Stimulated activated CD4-positive, alpha-beta T cell treated with anti-CD3 and anti-CD28 coated beads, TNF-alpha, amount 100 ng/mL, for 48 hours (primary cell): ENCODE measurements at regions not wholly inside any gene's neighbourhood (a gene's known extent, or its start where the extent isn't known, plus 50 kb on each side); places are given as distances from the start of the nearest gene placed in this dataset.

Source experiments
- DNase-seq, 3 donors: peaks; one replicate each; pipeline ENCODE4 v3.0.0-alpha.2; 2020; ENCODE audit warnings: low read depth in 3 of 3

GRCh38 chr12:93297536-93297935 lies 80.2 kb upstream of the NUDT4 start:
- no peak for DNase-seq

GRCh38 chr12:93299262-93299846 lies 78.4 kb upstream of the NUDT4 start:
- no peak for DNase-seq

GRCh38 chr12:93300611-93301021 lies 77.1 kb upstream of the NUDT4 start:
- DNase-seq, result no peak

- no peak for DNase-seq
These were observed 75.1 kb upstream of the NUDT4 start for GRCh38 chr12:93302331-93303229.

- DNase-seq, result no peak
These were observed 71.1 kb upstream of the NUDT4 start for GRCh38 chr12:93306636-93307035.

GRCh38 chr12:93308281-93308680 lies 69.4 kb upstream of the NUDT4 start:
- no peak for DNase-seq

- no peak for DNase-seq
These were observed 65.9 kb upstream of the NUDT4 start for GRCh38 chr12:93311827-93312226.

GRCh38 chr12:93314177-93314497 lies 63.6 kb upstream of the NUDT4 start:
- no peak for DNase-seq

- no peak for DNase-seq
These were observed 62.3 kb upstream of the NUDT4 start for GRCh38 chr12:93315385-93315906.

- DNase-seq, result no peak
These were observed 61.7 kb upstream of the NUDT4 start for GRCh38 chr12:93315907-93316622.

- no peak for DNase-seq
These were observed 61.1 kb upstream of the NUDT4 start for GRCh38 chr12:93316623-93316971.

GRCh38 chr12:93317227-93317626 lies 60.5 kb upstream of the NUDT4 start:
- DNase-seq, result peak in 1 of 3 donors; percentile 1

GRCh38 chr12:93318720-93319522 lies 58.8 kb upstream of the NUDT4 start:
- DNase-seq, result no peak

- no peak for DNase-seq
These were observed 58.1 kb upstream of the NUDT4 start for GRCh38 chr12:93319523-93320050.

GRCh38 chr12:93322784-93323183 lies 54.9 kb upstream of the NUDT4 start:
- no peak for DNase-seq

- DNase-seq, result no peak
These were observed 53.9 kb upstream of the NUDT4 start for GRCh38 chr12:93323625-93324329.

- no peak for DNase-seq
These were observed 51.9 kb upstream of the NUDT4 start for GRCh38 chr12:93325855-93326254.
